Retinal pigment epithelial cell (primary cell): ENCODE measurements at regions not wholly inside any gene's neighbourhood (a gene's known extent, or its start where the extent isn't known, plus 50 kb on each side); places are given as distances from the start of the nearest gene placed in this dataset.

Experiments
- DNase-seq: peaks from one replicate; pipeline ENCODE4 v3.0.0-alpha.2; 2010; ENCODE audit warnings: low read depth
- H3K4me3 ChIP-seq: 2 replicates; pipeline ENCODE4 v1.5.1; 2011; ENCODE audit warnings: mild to moderate bottlenecking, low read length, control low read depth, moderate library complexity
- TF ChIP-seq, protein P1 (sequence below): conservative IDR thresholded peaks from 2 replicates; pipeline ENCODE4 v1.5.1; 2011; ENCODE audit warnings: low read depth, low read length, control low read depth, inconsistent platforms

GRCh38 chr2:234587341-234588053 lies 90.6 kb upstream of the ARL4C start:
- TF ChIP-seq, protein P1, sequence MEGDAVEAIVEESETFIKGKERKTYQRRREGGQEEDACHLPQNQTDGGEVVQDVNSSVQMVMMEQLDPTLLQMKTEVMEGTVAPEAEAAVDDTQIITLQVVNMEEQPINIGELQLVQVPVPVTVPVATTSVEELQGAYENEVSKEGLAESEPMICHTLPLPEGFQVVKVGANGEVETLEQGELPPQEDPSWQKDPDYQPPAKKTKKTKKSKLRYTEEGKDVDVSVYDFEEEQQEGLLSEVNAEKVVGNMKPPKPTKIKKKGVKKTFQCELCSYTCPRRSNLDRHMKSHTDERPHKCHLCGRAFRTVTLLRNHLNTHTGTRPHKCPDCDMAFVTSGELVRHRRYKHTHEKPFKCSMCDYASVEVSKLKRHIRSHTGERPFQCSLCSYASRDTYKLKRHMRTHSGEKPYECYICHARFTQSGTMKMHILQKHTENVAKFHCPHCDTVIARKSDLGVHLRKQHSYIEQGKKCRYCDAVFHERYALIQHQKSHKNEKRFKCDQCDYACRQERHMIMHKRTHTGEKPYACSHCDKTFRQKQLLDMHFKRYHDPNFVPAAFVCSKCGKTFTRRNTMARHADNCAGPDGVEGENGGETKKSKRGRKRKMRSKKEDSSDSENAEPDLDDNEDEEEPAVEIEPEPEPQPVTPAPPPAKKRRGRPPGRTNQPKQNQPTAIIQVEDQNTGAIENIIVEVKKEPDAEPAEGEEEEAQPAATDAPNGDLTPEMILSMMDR: no peak
- no peak for DNase-seq
- H3K4me3 ChIP-seq: no peak overlapping the region

- no peak overlapping the region for H3K4me3 ChIP-seq
- TF ChIP-seq, protein P1: no peak
- DNase-seq: no peak
Measured at GRCh38 chr2:234583331-234583730, 86.5 kb upstream of the ARL4C start.

DNA sequence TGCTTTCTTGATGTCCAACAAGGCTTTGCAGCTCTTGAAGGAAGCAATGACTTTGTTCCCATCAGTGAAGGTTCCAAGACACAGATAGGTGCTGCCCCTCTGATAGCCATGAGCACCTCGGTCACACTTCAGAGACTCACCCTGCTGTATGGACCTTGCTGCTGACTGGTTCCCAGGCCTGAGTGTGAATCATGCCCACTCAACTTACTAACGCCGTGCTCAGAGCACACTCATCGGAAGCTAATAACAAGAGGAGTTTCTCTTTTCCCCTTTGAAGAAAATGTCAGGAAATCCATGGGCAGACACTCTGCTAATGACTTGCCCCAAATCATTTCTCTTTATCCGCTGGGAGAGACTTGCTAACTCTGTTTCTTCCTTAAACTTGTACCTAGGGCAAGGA lies 83.8 kb upstream of the ARL4C start:
- TF ChIP-seq, protein P1: no peak
- H3K4me3 ChIP-seq: no peak overlapping the region
- no peak for DNase-seq

DNA sequence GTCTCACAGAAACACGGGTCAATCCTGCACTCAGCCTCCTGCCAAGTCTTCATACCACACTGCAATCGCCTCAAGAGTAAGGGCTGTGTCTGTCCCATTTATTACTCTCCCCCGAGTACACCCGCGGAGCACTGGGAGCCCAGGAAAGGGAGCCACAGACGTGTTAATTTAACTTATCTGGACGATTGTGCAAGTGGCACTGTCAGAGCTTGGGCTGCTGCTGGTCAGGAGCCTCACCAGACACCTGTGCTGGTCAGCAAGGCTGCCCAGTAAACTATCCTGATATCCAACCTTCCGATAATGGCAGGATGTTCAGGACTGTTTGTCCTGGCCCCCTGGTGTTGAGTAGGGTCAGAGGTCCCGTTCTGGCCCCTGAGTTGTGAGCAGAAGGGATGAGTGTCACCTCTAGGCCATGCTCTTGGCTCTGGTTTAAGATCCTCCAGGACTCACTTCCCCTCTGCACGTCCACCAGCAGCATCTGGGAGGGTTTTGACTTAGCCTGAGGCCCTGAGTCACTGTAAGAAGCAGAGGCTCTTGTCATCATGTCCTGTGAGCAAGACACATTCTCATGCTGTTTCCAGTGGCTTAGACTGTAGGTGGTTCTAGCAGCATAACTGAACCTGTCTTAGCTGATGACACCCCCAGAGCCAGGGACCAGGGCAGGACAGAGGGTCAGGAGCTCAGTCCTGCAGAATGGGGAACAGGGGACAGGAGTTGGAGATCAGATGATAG lies 82.5 kb upstream of the ARL4C start:
- TF ChIP-seq, protein P1: no peak
- H3K4me3 ChIP-seq: no peak overlapping the region
- DNase-seq: no peak

DNA sequence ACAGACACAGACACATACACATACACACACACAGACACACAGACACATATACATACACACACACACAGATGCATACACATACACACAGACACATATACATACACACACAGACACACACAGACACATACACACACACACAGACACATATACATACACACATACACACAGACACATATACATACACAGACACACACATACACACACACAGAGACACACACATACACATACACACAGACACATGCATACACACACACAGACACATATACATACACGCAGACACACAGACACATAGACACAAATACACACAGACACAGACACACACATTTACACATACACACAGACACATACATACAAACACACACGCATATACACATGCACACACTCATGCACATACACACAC lies 81.5 kb upstream of the ARL4C start:
- no peak overlapping the region for H3K4me3 ChIP-seq
- DNase-seq: no peak
- TF ChIP-seq, protein P1: no peak

- TF ChIP-seq, protein P1: no peak
- no peak overlapping the region for H3K4me3 ChIP-seq
- DNase-seq: no peak
Measured at GRCh38 chr2:234577191-234577590, 80.3 kb upstream of the ARL4C start.
